Skin of body (tissue), 1 donor: ENCODE measurements at regions not wholly inside any gene's neighbourhood (a gene's known extent, or its start where the extent isn't known, plus 50 kb on each side); places are given as distances from the start of the nearest gene placed in this dataset.

Experiments used
- DNase-seq: peaks from one replicate; lab custom pipeline; 2025; lab: John Stamatoyannopoulos, UW

GRCh38 chr5:2387250-2387633 is 364.2 kb downstream of the IRX2 start:
- DNase-seq, result no peak

GRCh38 chr5:2385818-2386217 is 365.7 kb downstream of the IRX2 start:
- no peak for DNase-seq

GRCh38 chr5:2383698-2384065 is 367.8 kb downstream of the IRX2 start:
- DNase-seq, result no peak

- no peak for DNase-seq
These were observed 368.4 kb downstream of the IRX2 start for GRCh38 chr5:2382776-2383697.

- DNase-seq, result no peak
These were observed 369.6 kb downstream of the IRX2 start for GRCh38 chr5:2381861-2382260.

- no peak for DNase-seq
These were observed 370.4 kb downstream of the IRX2 start for GRCh38 chr5:2381070-2381469.

GRCh38 chr5:2378976-2379375 is 372.5 kb downstream of the IRX2 start:
- DNase-seq, result no peak

- no peak for DNase-seq
These were observed 373.4 kb downstream of the IRX2 start for GRCh38 chr5:2378108-2378507.

- DNase-seq, result no peak
These were observed 375.0 kb downstream of the IRX2 start for GRCh38 chr5:2376486-2376885.

- DNase-seq, result no peak
These were observed 375.7 kb downstream of the IRX2 start for GRCh38 chr5:2375757-2376250.

GRCh38 chr5:2375291-2375690 is 376.2 kb downstream of the IRX2 start:
- DNase-seq, result no peak

GRCh38 chr5:2374703-2375102 is 376.8 kb downstream of the IRX2 start:
- DNase-seq, result no peak

GRCh38 chr5:2373631-2374030 is 377.8 kb downstream of the IRX2 start:
- no peak for DNase-seq

- no peak for DNase-seq
These were observed 380.1 kb downstream of the IRX2 start for GRCh38 chr5:2371419-2371710.

GRCh38 chr5:2370626-2371418 is 380.7 kb downstream of the IRX2 start:
- no peak for DNase-seq

- no peak for DNase-seq
These were observed 382.3 kb downstream of the IRX2 start for GRCh38 chr5:2369178-2369577.

- no peak for DNase-seq
These were observed 384.7 kb downstream of the IRX2 start for GRCh38 chr5:2366816-2367215.

- no peak for DNase-seq
These were observed 394.2 kb downstream of the IRX2 start for GRCh38 chr5:2357309-2357708.

- no peak for DNase-seq
These were observed 395.6 kb downstream of the IRX2 start for GRCh38 chr5:2355859-2356258.

- DNase-seq, result no peak
These were observed 397.5 kb downstream of the IRX2 start for GRCh38 chr5:2353871-2354440.

GRCh38 chr5:2353211-2353610 is 398.3 kb downstream of the IRX2 start:
- DNase-seq, result no peak

- no peak for DNase-seq
These were observed 399.2 kb downstream of the IRX2 start for GRCh38 chr5:2352101-2352861.
